Psoas muscle (tissue), 7 donors: ENCODE measurements at regions not wholly inside any gene's neighbourhood (a gene's known extent, or its start where the extent isn't known, plus 50 kb on each side); places are given as distances from the start of the nearest gene placed in this dataset.

Experiments used
- ATAC-seq, 4 donors: fragments of 200-7000 bp; cut with Tn5 transposase; one replicate each; pipeline ENCODE4 v1.9.1; 2020; ENCODE audit warnings: moderate library complexity in 3 of 4, mild to moderate bottlenecking in 2 of 4
- DNase-seq, 2 donors: peaks; one replicate each; pipeline ENCODE4 v3.0.0-alpha.2; 2020
- H3K27ac ChIP-seq: fragments of 200-600 bp; one replicate; pipeline ENCODE4 v1.8.0; 2022
- H3K27me3 ChIP-seq, 3 donors: fragments of 200-600 bp in 1 of 3; one replicate each; pipeline versions ENCODE4 v1.6.1 to v1.8.0; 2013 to 2022; ENCODE audit warnings: low read length in 2 of 3, mild to moderate bottlenecking in 2 of 3, moderate library complexity in 1 of 3; ENCODE audit not compliant: insufficient read depth in 3 of 3
- H3K36me3 ChIP-seq, 2 donors: fragments of 200-600 bp in 1 of 2; one replicate each; pipeline versions ENCODE4 v1.6.1 to v1.8.0; 2013 to 2022; ENCODE audit warnings: low read depth in 1 of 2, mild to moderate bottlenecking in 1 of 2, moderate library complexity in 1 of 2; ENCODE audit not compliant: insufficient read depth in 1 of 2
- H3K4me1 ChIP-seq: fragments of 200-600 bp; one replicate; pipeline ENCODE4 v1.8.0; 2022
- H3K4me3 ChIP-seq: fragments of 200-600 bp; one replicate; pipeline ENCODE4 v1.8.0; 2022; ENCODE audit warnings: mild to moderate bottlenecking
- H3K9me3 ChIP-seq: fragments of 200-600 bp; one replicate; pipeline ENCODE4 v1.8.0; 2022
- CTCF ChIP-seq: fragments of 200-600 bp; IDR thresholded peaks from one replicate; pipeline ENCODE4 v1.8.0; 2022; ENCODE audit warnings: antibody characterized with exemption
- WGBS, 3 donors: extraction: QIAGEN DNeasy Blood & Tissue Kit; methylation state at CpG; one replicate each; pipeline versions ENCODE4 v1.1.6 to v1.1.7; 2013; 5-methylcytosine and 5-hydroxymethylcytosine counted together
- intact Hi-C, 2 donors: fragments of 100-400 bp; cut with DNase I; formaldehyde crosslinking; loops; one replicate each; pipeline versions ENCODE4 v1.11.0 to v1.14.2; 2022
- donor health status: healthy with polysubstance abuse.
- donor health status: DM: no; HTN: no; CAD: no; lungs with moderate emphysema.
- donor health status: Bipolar disorder and iron deficiency.
- donor health status: healthy.
- donor health status: DM: yes; HTN: yes; CAD: no.
- donor health status: DM: no; HTN: no; CAD: no.
- donor health status: DM: yes; HTN: yes; CAD: no.

GRCh38 chr18:22272242-22272641 lies 102.9 kb downstream of the GATA6 start:
- no peak overlapping the region for H3K27ac ChIP-seq
- no peak overlapping the region for H3K4me3 ChIP-seq
- no peaks in the 10 kb centered on the region for H3K9me3 ChIP-seq
- intact Hi-C loops: no loop called here
- no peak for TF ChIP-seq CTCF
- H3K27me3 ChIP-seq: peaks cover 0 to 2% (median 0%) of the 10 kb centered on the region in 3 donors
- H3K36me3 ChIP-seq: no peaks in the 10 kb centered on the region
- no peak for ATAC-seq
- H3K4me1 ChIP-seq: no peaks in the 10 kb centered on the region
- DNase-seq: no peak

- no peak for DNase-seq
- no peak for TF ChIP-seq CTCF
- Histone ChIP-seq H3K4me1 (no peaks in the 10 kb centered on the region), H3K9me3 (no peaks in the 10 kb centered on the region), H3K27ac (no peak overlapping the region), H3K27me3 (peaks cover 0 to 2% (median 0%) of the 10 kb centered on the region in 3 donors), H3K4me3 (no peak overlapping the region), H3K36me3 (no peaks in the 10 kb centered on the region)
- intact Hi-C loops: no loop called here
- 75 to 89% (median 78%) methylated on average over 1 of the region's 1 CpG for WGBS, 3 donors
- no peak for ATAC-seq
These were observed 101.6 kb downstream of the GATA6 start for GRCh38 chr18:22271030-22271429.

- no peak overlapping the region for H3K4me3 ChIP-seq
- H3K27ac ChIP-seq: no peak overlapping the region
- intact Hi-C loops: no loop called here
- no peaks in the 10 kb centered on the region for H3K36me3 ChIP-seq
- H3K27me3 ChIP-seq: no peaks in the 10 kb centered on the region
- H3K9me3 ChIP-seq: no peaks in the 10 kb centered on the region
- no peaks in the 10 kb centered on the region for H3K4me1 ChIP-seq
- 63 to 68% (median 68%) methylated on average over 4 of the region's 4 CpGs for WGBS, 3 donors
- DNase-seq (no peak), ATAC-seq (no peak)
- TF ChIP-seq CTCF: no peak
These were observed 99.3 kb downstream of the GATA6 start for GRCh38 chr18:22268641-22269128.

- intact Hi-C loops: no loop called here
- 48 to 56% (median 49%) methylated on average over 8 of the region's 8 CpGs for WGBS, 3 donors
- ATAC-seq (no peak), DNase-seq (no peak)
- Histone ChIP-seq H3K4me3 (no peak overlapping the region), H3K27me3 (no peaks in the 10 kb centered on the region), H3K36me3 (no peaks in the 10 kb centered on the region), H3K9me3 (no peaks in the 10 kb centered on the region), H3K27ac (no peak overlapping the region), H3K4me1 (no peaks in the 10 kb centered on the region)
- no peak for TF ChIP-seq CTCF
These were observed 98.3 kb downstream of the GATA6 start for GRCh38 chr18:22267697-22268096.

GRCh38 chr18:22267225-22267624 lies 97.8 kb downstream of the GATA6 start:
- intact Hi-C loops: no loop called here
- no peak for TF ChIP-seq CTCF
- no peaks in the 10 kb centered on the region for H3K27me3 ChIP-seq
- H3K4me1 ChIP-seq: no peaks in the 10 kb centered on the region
- no peaks in the 10 kb centered on the region for H3K9me3 ChIP-seq
- H3K4me3 ChIP-seq: no peak overlapping the region
- no peak for ATAC-seq
- H3K36me3 ChIP-seq: no peaks in the 10 kb centered on the region
- H3K27ac ChIP-seq: no peak overlapping the region
- no peak for DNase-seq
- 77 to 87% (median 86%) methylated on average over 2 of the region's 2 CpGs for WGBS, 3 donors
